Middle frontal gyrus (tissue), 1 donor: ENCODE measurements at regions not wholly inside any gene's neighbourhood (a gene's known extent, or its start where the extent isn't known, plus 50 kb on each side); places are given as distances from the start of the nearest gene placed in this dataset.
"Not testable (repeated sequence)": the region's sequence is repeated elsewhere in the genome, so short reads cannot be mapped to it uniquely, and the experiment has no call there.

Experiments
- DNase-seq: peaks from one replicate; pipeline ENCODE4 v3.0.0-alpha.2; 2015; ENCODE audit warnings: low spot score; ENCODE audit errors: extremely low spot score

DNA sequence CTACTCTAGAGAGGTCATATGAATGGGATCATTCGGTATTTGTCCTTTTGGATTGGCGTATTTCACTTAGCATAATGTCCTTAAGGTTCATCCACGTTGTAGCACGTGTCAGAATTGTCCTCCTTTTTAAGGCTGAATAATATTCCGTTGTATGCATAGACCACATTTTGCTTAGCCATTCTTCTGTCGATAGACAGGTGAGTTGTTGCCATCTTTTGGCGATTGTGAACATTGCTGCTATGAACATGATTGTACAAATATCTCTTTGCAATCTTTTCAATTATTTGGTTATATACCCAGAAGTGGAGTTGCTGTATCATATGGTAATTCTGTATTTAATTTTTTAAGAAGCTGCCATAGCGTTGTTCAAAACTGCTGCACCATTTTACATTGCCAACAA lies 52.4 kb upstream of the GOLGA8J start:
- DNase-seq: no peak

- no peak for DNase-seq
Measured at GRCh38 chr15:30023798-30024295, 58.9 kb upstream of the GOLGA8J start.

GRCh38 chr15:30010746-30011145 lies 72.0 kb upstream of the GOLGA8J start:
- DNase-seq: no peak

GRCh38 chr15:30008156-30008555 lies 74.6 kb upstream of the GOLGA8J start:
- DNase-seq: no peak

GRCh38 chr15:30001602-30002001 lies 81.2 kb upstream of the GOLGA8J start:
- peak; percentile 85 for DNase-seq

GRCh38 chr15:29998033-29998432 lies 84.7 kb upstream of the GOLGA8J start:
- DNase-seq: no peak

DNA sequence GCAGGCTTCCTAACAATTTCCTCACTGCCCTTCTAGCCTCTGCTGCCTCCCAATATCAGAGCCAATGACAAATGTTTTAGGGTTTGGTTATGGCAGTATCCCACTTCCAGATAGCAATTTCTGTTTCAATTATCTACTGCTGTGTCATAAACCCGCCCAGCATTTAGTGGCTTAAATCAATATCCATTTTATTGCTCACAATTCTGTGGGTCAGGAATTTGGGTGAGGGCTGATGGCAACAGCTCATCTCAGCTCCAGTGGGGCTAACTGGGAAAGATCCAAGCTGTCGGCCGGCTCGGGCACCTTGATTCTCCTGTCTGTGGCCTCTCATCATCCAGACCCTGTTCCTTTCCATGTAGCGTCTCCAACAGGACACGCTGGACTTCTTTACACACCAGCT lies 85.3 kb upstream of the GOLGA8J start:
- DNase-seq: no peak

- DNase-seq: no peak
Measured at GRCh38 chr15:29994284-29994683, 88.5 kb upstream of the GOLGA8J start.

- DNase-seq: no peak
Measured at GRCh38 chr15:29990954-29991353, 91.8 kb upstream of the GOLGA8J start.

- DNase-seq: no peak
Measured at GRCh38 chr15:29990035-29990434, 92.7 kb upstream of the GOLGA8J start.

DNA sequence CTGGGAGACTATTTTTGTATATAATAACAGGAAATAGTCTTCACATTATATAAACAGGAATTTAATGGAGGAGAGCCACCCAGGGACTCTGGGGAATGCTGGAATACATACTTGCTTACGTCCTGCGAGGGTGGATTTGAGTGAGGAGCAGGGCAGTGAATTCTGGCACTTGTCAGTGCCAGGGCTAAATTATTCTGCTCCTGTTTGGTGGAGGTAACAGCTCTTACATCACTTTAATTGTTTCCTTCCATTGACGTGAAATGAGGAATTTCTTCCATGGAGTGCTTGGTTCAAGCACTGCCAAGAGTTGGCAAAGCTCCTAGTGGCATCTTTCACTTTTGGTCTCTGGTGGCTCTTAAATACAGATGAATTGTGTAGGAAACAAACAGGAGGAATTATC lies 94.1 kb upstream of the GOLGA8J start:
- no peak for DNase-seq

DNA sequence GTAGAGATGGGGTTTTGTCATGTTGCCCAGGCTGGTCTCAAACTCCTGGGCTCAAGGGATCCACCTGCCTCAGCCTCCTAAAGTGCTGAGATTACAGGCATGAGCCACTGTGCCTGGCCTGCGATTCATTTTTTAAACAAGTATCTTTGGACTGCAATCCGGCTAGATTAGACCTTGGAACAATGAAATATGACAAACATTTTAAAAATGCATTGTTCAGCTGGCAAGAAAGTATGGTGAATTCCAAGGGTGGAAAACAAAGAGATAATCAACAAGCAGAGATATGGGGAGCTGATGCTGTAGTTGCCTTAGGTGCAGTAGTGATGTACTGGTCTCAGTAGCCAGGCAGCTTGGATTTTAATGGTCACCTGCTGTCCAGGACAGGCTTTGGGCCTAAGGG lies 95.8 kb upstream of the GOLGA8J start:
- DNase-seq: no peak

GRCh38 chr15:29978411-29979382 lies 104.1 kb upstream of the GOLGA8J start:
- no peak for DNase-seq

DNA sequence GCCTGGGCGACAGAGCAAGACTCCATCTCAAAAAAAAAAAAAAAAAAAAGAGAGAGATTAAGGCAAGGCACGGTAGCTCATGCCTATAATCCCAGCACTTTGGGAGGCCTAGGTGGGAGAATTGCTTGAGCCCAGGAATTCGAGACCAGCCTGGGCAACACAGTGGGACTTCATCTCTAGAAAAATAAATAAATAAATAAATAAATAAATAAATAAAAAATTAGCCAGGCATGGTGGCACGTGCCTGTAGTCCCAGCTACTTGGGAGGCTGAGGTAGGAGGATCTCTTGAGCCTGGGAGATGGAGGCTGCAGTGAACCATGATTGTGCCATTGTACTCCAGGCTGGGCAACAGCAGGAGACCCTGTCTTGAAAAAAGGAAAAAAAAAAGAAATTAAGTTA lies 108.7 kb upstream of the GOLGA8J start:
- not testable (repeated sequence) for DNase-seq

- DNase-seq: no peak
Measured at GRCh38 chr15:29972051-29972450, 110.7 kb upstream of the GOLGA8J start.

- DNase-seq: no peak
Measured at GRCh38 chr15:29970402-29970695, 112.4 kb upstream of the GOLGA8J start.

DNA sequence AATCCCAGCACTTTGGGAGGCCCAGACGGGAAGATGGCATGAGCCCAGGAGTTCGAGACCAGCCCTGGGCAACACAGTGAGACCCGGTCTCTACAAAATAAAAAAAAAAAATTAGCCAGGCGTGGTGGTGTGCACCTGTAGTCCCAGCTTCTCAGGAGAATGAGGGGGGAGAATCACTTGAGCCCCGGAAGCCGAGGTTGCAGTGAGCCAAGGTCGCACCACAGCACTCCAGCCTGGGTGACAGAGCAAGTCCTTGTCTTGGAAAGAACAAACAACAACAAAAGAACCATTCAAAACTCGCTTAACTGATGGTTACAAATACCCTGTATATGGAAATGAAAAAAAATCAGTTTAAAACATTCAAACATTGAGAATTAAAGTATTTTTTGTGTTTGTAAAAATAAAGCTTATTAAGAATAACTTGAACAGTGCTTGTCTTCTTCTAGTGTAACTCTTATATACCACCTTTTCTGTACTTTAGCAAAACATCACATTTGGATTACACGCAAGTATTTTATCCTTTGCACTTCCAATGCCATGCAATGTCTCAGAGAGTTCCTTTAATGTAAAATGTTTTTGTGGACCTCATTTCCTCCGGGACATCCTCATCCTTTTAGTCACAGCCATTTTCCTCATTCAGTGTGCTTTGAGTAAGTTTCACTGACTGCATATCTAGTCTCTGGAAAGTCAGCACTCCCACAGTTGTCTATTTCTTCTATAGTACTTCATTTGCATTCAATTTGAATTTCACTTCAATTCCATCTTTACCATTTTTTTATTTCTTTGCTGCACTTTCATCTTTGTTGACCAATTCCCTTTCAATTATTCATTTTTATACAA lies 113.0 kb upstream of the GOLGA8J start:
- DNase-seq: no peak

DNA sequence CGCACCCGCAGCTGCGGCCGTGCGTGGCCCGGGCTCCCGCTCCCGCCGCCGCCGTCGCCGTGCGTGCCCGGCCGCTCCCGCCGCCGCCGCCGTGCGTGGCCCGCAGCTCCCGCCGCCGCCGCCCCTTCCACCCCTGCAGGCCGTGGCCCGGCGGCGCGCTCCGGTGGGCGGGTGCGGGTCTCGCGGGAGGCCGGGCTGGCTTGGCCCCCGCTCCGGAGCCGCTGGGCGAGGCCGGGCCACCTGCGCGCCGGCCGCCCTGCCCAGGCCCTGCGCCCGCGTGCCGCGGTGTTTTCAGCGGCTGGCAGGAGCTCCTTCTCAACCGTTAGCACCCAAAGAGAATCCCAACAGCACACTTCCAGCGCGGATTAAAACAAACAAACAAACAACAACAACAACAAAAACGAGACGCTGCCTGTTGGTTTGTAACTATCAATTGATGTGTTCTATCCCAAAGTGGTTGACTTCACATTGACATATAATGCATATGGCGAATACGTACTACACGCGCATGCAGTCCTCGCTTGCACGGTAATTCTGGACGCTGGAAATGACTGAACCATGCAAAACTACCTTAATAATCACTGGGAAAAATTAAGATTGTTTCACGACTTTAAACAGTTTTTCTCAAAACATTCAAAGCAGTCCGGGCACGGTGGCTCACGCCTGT lies 113.7 kb upstream of the GOLGA8J start:
- DNase-seq: no peak

- DNase-seq: no peak
Measured at GRCh38 chr15:29968099-29968894, 114.5 kb upstream of the GOLGA8J start.

- no peak for DNase-seq
Measured at GRCh38 chr15:29962407-29962806, 120.3 kb upstream of the GOLGA8J start.
